Kidney epithelial cell (primary cell): ENCODE measurements at regions not wholly inside any gene's neighbourhood (a gene's known extent, or its start where the extent isn't known, plus 50 kb on each side); places are given as distances from the start of the nearest gene placed in this dataset.

Experiments
- DNase-seq: peaks from one replicate; pipeline ENCODE4 v3.0.0-alpha.2; 2010; ENCODE audit warnings: low read depth
- H3K27me3 ChIP-seq: 2 replicates; pipeline ENCODE4 v1.6.0; 2011; ENCODE audit warnings: low read length; ENCODE audit not compliant: control insufficient read depth, insufficient read depth
- H3K36me3 ChIP-seq: 2 replicates; pipeline ENCODE4 v1.5.1; 2011; ENCODE audit warnings: low read length; ENCODE audit not compliant: control insufficient read depth, insufficient read depth
- H3K4me3 ChIP-seq: 2 replicates; pipeline ENCODE4 v1.5.1; 2011; ENCODE audit warnings: low read depth, mild to moderate bottlenecking, control low read depth, low read length
- TF ChIP-seq, protein P1 (sequence below): IDR thresholded peaks from 2 replicates; pipeline ENCODE4 v1.5.1; 2011; ENCODE audit warnings: mild to moderate bottlenecking, moderate library complexity, low read length, control low read depth, inconsistent platforms; ENCODE audit not compliant: insufficient read depth, poor library complexity, severe bottlenecking

DNA sequence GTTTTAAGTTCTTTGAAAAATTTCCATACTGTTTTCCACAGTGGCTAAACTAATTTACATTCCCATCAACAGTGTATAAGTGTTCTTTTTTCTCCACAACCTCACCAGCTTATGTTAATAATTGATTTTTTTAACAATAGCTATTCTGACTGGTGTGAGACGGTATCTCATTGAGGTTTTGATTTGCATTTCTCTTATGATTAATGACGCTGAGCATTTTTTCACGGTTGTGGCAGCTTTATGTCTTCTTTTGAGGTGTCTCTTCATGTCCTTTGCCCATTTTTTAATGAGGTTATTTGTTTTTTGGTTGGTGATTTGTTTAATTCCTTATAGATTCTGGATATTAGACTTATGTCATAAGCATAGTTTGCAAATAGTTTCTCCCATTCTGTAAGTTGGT, 997.9 kb downstream of the SUCLG1 start:
- no peak overlapping the region for H3K4me3 ChIP-seq
- DNase-seq = no peak
- H3K27me3 ChIP-seq = no peaks in the 10 kb centered on the region
- TF ChIP-seq, protein P1, sequence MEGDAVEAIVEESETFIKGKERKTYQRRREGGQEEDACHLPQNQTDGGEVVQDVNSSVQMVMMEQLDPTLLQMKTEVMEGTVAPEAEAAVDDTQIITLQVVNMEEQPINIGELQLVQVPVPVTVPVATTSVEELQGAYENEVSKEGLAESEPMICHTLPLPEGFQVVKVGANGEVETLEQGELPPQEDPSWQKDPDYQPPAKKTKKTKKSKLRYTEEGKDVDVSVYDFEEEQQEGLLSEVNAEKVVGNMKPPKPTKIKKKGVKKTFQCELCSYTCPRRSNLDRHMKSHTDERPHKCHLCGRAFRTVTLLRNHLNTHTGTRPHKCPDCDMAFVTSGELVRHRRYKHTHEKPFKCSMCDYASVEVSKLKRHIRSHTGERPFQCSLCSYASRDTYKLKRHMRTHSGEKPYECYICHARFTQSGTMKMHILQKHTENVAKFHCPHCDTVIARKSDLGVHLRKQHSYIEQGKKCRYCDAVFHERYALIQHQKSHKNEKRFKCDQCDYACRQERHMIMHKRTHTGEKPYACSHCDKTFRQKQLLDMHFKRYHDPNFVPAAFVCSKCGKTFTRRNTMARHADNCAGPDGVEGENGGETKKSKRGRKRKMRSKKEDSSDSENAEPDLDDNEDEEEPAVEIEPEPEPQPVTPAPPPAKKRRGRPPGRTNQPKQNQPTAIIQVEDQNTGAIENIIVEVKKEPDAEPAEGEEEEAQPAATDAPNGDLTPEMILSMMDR = no peak
- no peaks in the 10 kb centered on the region for H3K36me3 ChIP-seq

DNA sequence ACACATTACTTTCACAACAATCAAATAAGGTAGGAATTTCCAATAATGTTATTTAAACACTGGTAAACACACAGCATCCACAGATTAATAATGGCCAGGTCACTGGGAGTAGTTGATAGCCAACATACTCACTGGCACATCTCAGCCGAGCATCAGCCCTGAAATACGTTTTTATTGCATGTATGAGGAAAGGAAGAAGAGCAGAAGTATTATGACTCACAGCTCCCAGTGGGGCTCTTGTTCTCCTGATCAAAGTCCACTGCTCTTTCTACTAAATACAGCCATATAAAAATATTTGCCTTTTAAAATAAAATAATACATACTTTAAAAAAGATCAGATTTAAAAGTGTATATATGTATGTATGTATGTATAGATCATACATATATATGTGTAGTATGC, 999.6 kb downstream of the SUCLG1 start:
- Histone ChIP-seq H3K27me3 (no peaks in the 10 kb centered on the region), H3K4me3 (no peak overlapping the region), H3K36me3 (no peaks in the 10 kb centered on the region)
- no peak for DNase-seq
- TF ChIP-seq, protein P1 = no peak

DNA sequence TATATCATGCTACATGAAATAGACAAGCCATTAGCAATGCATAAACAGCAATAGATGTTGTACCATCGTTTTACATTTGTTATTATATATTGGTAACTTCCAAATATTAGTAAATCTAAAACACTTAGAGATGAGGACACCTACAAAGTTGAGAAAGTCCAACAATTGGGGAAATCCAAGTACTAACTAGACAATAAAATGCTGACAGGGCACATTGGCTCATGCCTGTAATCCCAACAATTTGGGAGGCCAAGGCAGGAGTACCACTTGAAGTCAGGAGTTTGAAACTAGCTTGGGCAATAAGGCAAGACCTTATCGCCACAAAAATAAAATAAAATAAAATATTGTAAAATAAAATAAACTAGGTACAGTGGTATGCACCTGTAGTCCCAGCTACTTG, 1023.1 kb downstream of the SUCLG1 start:
- TF ChIP-seq, protein P1 = no peak
- no peaks in the 10 kb centered on the region for H3K36me3 ChIP-seq
- no peak for DNase-seq
- H3K4me3 ChIP-seq = no peak overlapping the region
- no peaks in the 10 kb centered on the region for H3K27me3 ChIP-seq

DNA sequence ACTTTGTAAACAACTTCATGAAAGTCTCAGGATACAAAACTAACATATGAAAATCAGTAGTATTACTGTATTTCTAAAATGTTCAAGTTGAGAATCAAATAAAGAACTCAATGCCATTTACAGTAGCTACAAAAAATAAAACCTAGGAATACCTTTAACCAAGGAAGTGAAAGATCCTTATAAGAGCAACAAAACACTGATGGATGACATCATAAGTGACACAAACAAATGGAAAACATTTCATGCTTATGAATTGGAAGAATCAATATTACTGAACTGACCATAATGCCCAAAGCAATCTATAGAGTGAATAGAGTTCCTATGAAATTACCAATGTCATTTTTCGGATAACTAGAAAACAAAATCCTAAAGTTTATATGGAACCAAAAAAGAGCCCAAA, 1038.1 kb downstream of the SUCLG1 start:
- TF ChIP-seq, protein P1 = no peak
- no peak overlapping the region for H3K4me3 ChIP-seq
- no peak for DNase-seq
- no peaks in the 10 kb centered on the region for H3K27me3 ChIP-seq
- H3K36me3 ChIP-seq = no peaks in the 10 kb centered on the region

DNA sequence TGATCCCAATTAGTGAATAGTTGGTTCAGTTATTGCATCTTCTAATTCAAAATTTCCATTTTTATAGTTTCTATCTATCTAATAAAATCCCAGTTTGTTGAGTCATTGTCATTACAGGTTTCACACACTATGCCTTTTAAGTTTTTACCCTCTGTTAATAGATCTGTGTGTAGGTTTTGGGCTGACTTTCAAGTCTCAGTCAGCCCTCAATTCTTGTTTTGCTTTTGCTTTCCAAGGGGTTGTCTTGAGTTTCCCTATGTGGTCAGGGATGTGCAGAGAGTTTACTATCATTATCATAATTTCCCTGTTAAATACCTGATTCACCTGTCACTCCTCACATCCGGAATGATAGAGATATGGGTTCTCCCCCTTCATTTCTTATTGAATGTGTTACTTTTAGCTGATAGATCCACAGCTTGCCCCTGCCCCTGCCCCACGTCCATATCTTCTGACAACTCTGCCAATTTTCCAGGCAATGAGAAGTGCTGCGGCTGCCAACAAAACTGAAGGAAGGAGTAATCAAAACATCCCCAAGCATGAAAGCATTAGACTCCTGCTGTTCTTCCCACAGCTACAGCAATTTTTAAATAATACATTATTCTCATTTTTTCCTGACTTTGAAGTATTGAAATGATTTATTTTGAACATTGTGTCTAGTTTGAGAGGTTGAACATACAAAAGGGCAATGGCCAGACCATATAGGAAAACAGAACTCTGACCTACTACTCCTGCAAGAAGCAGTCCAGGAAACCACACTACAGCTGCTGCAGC, 1064.8 kb downstream of the SUCLG1 start:
- no peaks in the 10 kb centered on the region for H3K27me3 ChIP-seq
- no peaks in the 10 kb centered on the region for H3K36me3 ChIP-seq
- DNase-seq = no peak
- H3K4me3 ChIP-seq = no peak overlapping the region
- TF ChIP-seq, protein P1 = no peak

DNA sequence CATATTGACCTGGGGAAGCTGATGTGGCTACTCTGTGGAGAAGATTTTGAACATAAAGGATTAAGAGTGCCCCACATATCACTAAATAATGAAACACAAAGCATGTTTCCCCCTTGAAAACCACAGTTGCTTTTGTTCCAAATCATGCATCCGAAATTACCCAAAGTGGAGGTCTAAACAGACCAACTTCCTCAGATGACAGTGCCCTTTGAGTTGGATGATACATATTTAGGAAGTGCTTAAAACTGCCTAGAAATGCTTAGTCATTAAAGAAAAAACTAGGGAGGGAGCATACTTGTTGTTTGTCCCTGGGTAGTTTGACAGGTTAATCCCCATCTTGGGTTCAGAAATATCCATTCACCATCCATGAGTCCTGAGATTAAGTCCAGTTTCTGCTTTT, 1070.3 kb downstream of the SUCLG1 start:
- DNase-seq = no peak
- Histone ChIP-seq H3K4me3 (no peak overlapping the region), H3K27me3 (no peaks in the 10 kb centered on the region), H3K36me3 (no peaks in the 10 kb centered on the region)
- TF ChIP-seq, protein P1 = no peak
